ENCODE measurements at regions not wholly inside any gene's neighbourhood (a gene's known extent, or its start where the extent isn't known, plus 50 kb on each side); places are given as distances from the start of the nearest gene placed in this dataset.

GRCh38 chr2:16019060-16019480 lies 78.7 kb downstream of the MYCN start:
- peaks cover 0 to 6% (median 0%) of the 10 kb centered on the region in 5 donors for H3K4me1 ChIP-seq (ENCODE audit: control insufficient read depth in 5 of 5, insufficient read depth in 5 of 5, low read length in 5 of 5)
- WGBS, 2 donors = 89% methylated on average over 6 of the region's 6 CpGs
- TF ChIP-seq CTCF (IDR thresholded peaks at IDR 0.05; ENCODE audit: control extremely low read depth, extremely low read depth) = no peak
- H3K27ac ChIP-seq (ENCODE audit: low read depth in 1 of 2, low read length in 1 of 2) = no peak overlapping the region
- peaks cover 0 to under 1% (median 0%) of the 10 kb centered on the region in 4 donors for H3K9me3 ChIP-seq (ENCODE audit: control insufficient read depth in 4 of 4, insufficient read depth in 3 of 4, low read length in 3 of 4)
- DNase-seq = no peak
- H3K9ac ChIP-seq (ENCODE audit: insufficient read depth in 1 of 2, low read length in 2 of 2) = no peak overlapping the region
- ATAC-seq (ENCODE audit: insufficient read depth, low FRiP score) = no peak
- H3K4me3 ChIP-seq = no peak overlapping the region
- H3K27me3 ChIP-seq (ENCODE audit: control insufficient read depth in 3 of 3, insufficient read depth in 3 of 3, low read length in 2 of 3) = peaks cover 0 to 8% (median 2%) of the 10 kb centered on the region in 3 donors
- H3K36me3 ChIP-seq (ENCODE audit: control insufficient read depth in 4 of 4, insufficient read depth in 4 of 4, low read length in 4 of 4) = no peaks in the 10 kb centered on the region

GRCh38 chr2:16018277-16019059 lies 78.1 kb downstream of the MYCN start:
- no peak overlapping the region for H3K4me3 ChIP-seq
- peaks cover 0 to 10% (median 6%) of the 10 kb centered on the region in 3 donors for H3K27me3 ChIP-seq (ENCODE audit: control insufficient read depth in 3 of 3, insufficient read depth in 3 of 3, low read length in 2 of 3)
- TF ChIP-seq CTCF (IDR thresholded peaks at IDR 0.05; ENCODE audit: control extremely low read depth, extremely low read depth) = no peak
- no peak for DNase-seq
- peaks cover 0 to 12% (median 2%) of the 10 kb centered on the region in 5 donors for H3K4me1 ChIP-seq (ENCODE audit: control insufficient read depth in 5 of 5, insufficient read depth in 5 of 5, low read length in 5 of 5)
- H3K9me3 ChIP-seq (ENCODE audit: control insufficient read depth in 4 of 4, insufficient read depth in 3 of 4, low read length in 3 of 4) = peaks cover 0 to 2% (median 0%) of the 10 kb centered on the region in 4 donors
- ATAC-seq (ENCODE audit: insufficient read depth, low FRiP score) = no peak
- H3K36me3 ChIP-seq (ENCODE audit: control insufficient read depth in 4 of 4, insufficient read depth in 4 of 4, low read length in 4 of 4) = no peaks in the 10 kb centered on the region
- H3K9ac ChIP-seq (ENCODE audit: insufficient read depth in 1 of 2, low read length in 2 of 2) = no peak overlapping the region
- 96 to 97% methylated on average over 13 of the region's 13 CpGs for WGBS, 2 donors
- H3K27ac ChIP-seq (ENCODE audit: low read depth in 1 of 2, low read length in 1 of 2) = no peak overlapping the region

- Histone ChIP-seq H3K9ac (ENCODE audit: insufficient read depth in 1 of 2, low read length in 2 of 2) (no peak overlapping the region), H3K9me3 (ENCODE audit: control insufficient read depth in 4 of 4, insufficient read depth in 3 of 4, low read length in 3 of 4) (peaks cover 0 to 2% (median 0%) of the 10 kb centered on the region in 4 donors), H3K36me3 (ENCODE audit: control insufficient read depth in 4 of 4, insufficient read depth in 4 of 4, low read length in 4 of 4) (no peaks in the 10 kb centered on the region), H3K4me3 (no peak overlapping the region), H3K4me1 (ENCODE audit: control insufficient read depth in 5 of 5, insufficient read depth in 5 of 5, low read length in 5 of 5) (peaks cover 0 to 21% (median 4%) of the 10 kb centered on the region in 5 donors), H3K27ac (ENCODE audit: low read depth in 1 of 2, low read length in 1 of 2) (no peak overlapping the region), H3K27me3 (ENCODE audit: control insufficient read depth in 3 of 3, insufficient read depth in 3 of 3, low read length in 2 of 3) (peaks cover 0 to 29% (median 13%) of the 10 kb centered on the region in 3 donors)
- no peak for TF ChIP-seq CTCF (IDR thresholded peaks at IDR 0.05; ENCODE audit: control extremely low read depth, extremely low read depth)
- DNase-seq (no peak), ATAC-seq (ENCODE audit: insufficient read depth, low FRiP score) (no peak)
- WGBS, 2 donors = 97 to 100% methylated on average over 1 of the region's 1 CpG
Measured at GRCh38 chr2:16016282-16016681, 75.9 kb downstream of the MYCN start.
